H1 (cell line): ENCODE measurements at regions not wholly inside any gene's neighbourhood (a gene's known extent, or its start where the extent isn't known, plus 50 kb on each side); places are given as distances from the start of the nearest gene placed in this dataset.

Experiments used
- CEBPB ChIP-seq: IDR thresholded peaks from 2 replicates; pipeline ENCODE4 v1.6.1; 2012; ENCODE audit warnings: low read depth, low read length
- HDAC2 ChIP-seq, 2 experiments: fragments of 300-600 bp in 1 of 2; sonication (generic) in 1 of 2; IDR thresholded peaks; 2 replicates each; pipeline ENCODE4 v1.6.1; 2011 to 2012; ENCODE audit warnings: low read depth in 2 of 2, low read length in 2 of 2, mild to moderate bottlenecking in 2 of 2, moderate library complexity in 2 of 2, borderline replicate concordance in 1 of 2, inconsistent platforms in 1 of 2
- TF ChIP-seq, protein P1 (sequence below), 3 experiments: IDR thresholded peaks; 1 replicate in 2 of 3; 2 replicates in 1 of 3; pipeline versions ENCODE4 v1.5.1 to v1.6.1; 2011; ENCODE audit warnings: low read length in 3 of 3, mild to moderate bottlenecking in 3 of 3, inconsistent platforms in 2 of 3, low read depth in 1 of 3, moderate library complexity in 1 of 3; ENCODE audit not compliant: insufficient read depth in 1 of 3; ENCODE audit errors: control extremely low read depth in 1 of 3

DNA sequence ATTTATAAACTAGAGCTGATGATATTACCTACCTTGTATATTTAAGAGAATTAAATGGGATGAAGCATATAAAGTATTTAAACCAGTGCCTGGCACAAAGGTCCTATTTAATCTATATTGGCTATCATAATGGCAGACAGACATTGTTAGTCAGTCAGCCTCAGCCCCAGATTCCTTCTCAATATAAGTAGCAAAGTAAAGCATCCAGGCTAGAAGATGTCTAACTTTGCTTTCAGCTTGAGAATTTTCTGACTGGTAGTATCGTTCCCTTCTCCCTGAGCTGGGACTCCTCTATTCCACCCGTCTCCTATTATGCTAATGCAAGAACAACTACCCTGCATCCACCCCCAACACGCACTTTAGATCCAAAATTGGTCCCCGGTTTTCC lies 215.7 kb upstream of the SIX2 start:
- TF ChIP-seq, protein P1, sequence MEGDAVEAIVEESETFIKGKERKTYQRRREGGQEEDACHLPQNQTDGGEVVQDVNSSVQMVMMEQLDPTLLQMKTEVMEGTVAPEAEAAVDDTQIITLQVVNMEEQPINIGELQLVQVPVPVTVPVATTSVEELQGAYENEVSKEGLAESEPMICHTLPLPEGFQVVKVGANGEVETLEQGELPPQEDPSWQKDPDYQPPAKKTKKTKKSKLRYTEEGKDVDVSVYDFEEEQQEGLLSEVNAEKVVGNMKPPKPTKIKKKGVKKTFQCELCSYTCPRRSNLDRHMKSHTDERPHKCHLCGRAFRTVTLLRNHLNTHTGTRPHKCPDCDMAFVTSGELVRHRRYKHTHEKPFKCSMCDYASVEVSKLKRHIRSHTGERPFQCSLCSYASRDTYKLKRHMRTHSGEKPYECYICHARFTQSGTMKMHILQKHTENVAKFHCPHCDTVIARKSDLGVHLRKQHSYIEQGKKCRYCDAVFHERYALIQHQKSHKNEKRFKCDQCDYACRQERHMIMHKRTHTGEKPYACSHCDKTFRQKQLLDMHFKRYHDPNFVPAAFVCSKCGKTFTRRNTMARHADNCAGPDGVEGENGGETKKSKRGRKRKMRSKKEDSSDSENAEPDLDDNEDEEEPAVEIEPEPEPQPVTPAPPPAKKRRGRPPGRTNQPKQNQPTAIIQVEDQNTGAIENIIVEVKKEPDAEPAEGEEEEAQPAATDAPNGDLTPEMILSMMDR (IDR thresholded peaks at IDR 0.05; ENCODE audit: control extremely low read depth in 1 of 3, insufficient read depth in 1 of 3, low read depth in 1 of 3, low read length in 3 of 3): no peak
- TF ChIP-seq CEBPB: no peak
- no peak for TF ChIP-seq HDAC2 (IDR thresholded peaks at IDR 0.05; ENCODE audit: borderline replicate concordance in 1 of 2, low read depth in 2 of 2, low read length in 2 of 2)
